ENCODE measurements at regions not wholly inside any gene's neighbourhood (a gene's known extent, or its start where the extent isn't known, plus 50 kb on each side); places are given as distances from the start of the nearest gene placed in this dataset.

GRCh38 chr7:52079726-52080125 is 763.1 kb upstream of the COBL start:
- Histone ChIP-seq H3K27ac (no peak overlapping the region), H3K27me3 (no peaks in the 10 kb centered on the region), H3K36me3 (no peaks in the 10 kb centered on the region), H3K4me3 (no peak overlapping the region), H3K4me1 (no peaks in the 10 kb centered on the region), H3K9me3 (no peaks in the 10 kb centered on the region)
- DNase-seq, result no peak
- intact Hi-C loops (cut with DNase I; ENCODE audit: low total_unique reads), result no loop called here
- no peak for TF ChIP-seq CTCF (IDR thresholded peaks at IDR 0.05)
- TF ChIP-seq POLR2A (IDR thresholded peaks at IDR 0.05), result no peak
- TF ChIP-seq EP300 (IDR thresholded peaks at IDR 0.05), result no peak
- TF ChIP-seq POLR2AphosphoS5 (IDR thresholded peaks at IDR 0.05), result no peak

- TF ChIP-seq EP300 (IDR thresholded peaks at IDR 0.05), result no peak
- H3K36me3 ChIP-seq, result no peaks in the 10 kb centered on the region
- no peaks in the 10 kb centered on the region for H3K4me1 ChIP-seq
- DNase-seq, result no peak
- no peaks in the 10 kb centered on the region for H3K27me3 ChIP-seq
- H3K27ac ChIP-seq, result no peak overlapping the region
- intact Hi-C loops (cut with DNase I; ENCODE audit: low total_unique reads), result no loop called here
- WGBS, 5 donors, result 82 to 87% (median 84%) methylated on average over 2 of the region's 2 CpGs
- H3K9me3 ChIP-seq, result no peaks in the 10 kb centered on the region
- no peak overlapping the region for H3K4me3 ChIP-seq
Observed at GRCh38 chr7:52077571-52077970, 761.0 kb upstream of the COBL start.

- Histone ChIP-seq H3K27ac (no peak overlapping the region), H3K4me3 (no peak overlapping the region), H3K36me3 (no peaks in the 10 kb centered on the region), H3K9me3 (no peaks in the 10 kb centered on the region), H3K4me1 (no peaks in the 10 kb centered on the region), H3K27me3 (no peaks in the 10 kb centered on the region)
- intact Hi-C loops (cut with DNase I; ENCODE audit: low total_unique reads), result no loop called here
- WGBS, 5 donors, result 76 to 85% (median 82%) methylated on average over 4 of the region's 4 CpGs
- no peak for DNase-seq
- TF ChIP-seq EP300 (IDR thresholded peaks at IDR 0.05), result no peak
- no peak for TF ChIP-seq POLR2AphosphoS5 (IDR thresholded peaks at IDR 0.05)
- no peak for TF ChIP-seq POLR2A (IDR thresholded peaks at IDR 0.05)
- no peak for TF ChIP-seq CTCF (IDR thresholded peaks at IDR 0.05)
Observed at GRCh38 chr7:52074912-52075311, 758.3 kb upstream of the COBL start.

- 68 to 78% (median 74%) methylated on average over 2 of the region's 2 CpGs for WGBS, 5 donors
- DNase-seq, result no peak
- H3K27ac ChIP-seq, result no peak overlapping the region
- H3K36me3 ChIP-seq, result no peaks in the 10 kb centered on the region
- H3K27me3 ChIP-seq, result no peaks in the 10 kb centered on the region
- H3K9me3 ChIP-seq, result no peaks in the 10 kb centered on the region
- no peak overlapping the region for H3K4me3 ChIP-seq
- intact Hi-C loops (cut with DNase I; ENCODE audit: low total_unique reads), result no loop called here
- TF ChIP-seq EP300 (IDR thresholded peaks at IDR 0.05) (no peak), POLR2A (IDR thresholded peaks at IDR 0.05) (no peak), CTCF (IDR thresholded peaks at IDR 0.05) (no peak), POLR2AphosphoS5 (IDR thresholded peaks at IDR 0.05) (no peak)
- no peaks in the 10 kb centered on the region for H3K4me1 ChIP-seq
Observed at GRCh38 chr7:52074071-52074470, 757.5 kb upstream of the COBL start.

GRCh38 chr7:52071744-52072143 is 755.1 kb upstream of the COBL start:
- TF ChIP-seq POLR2A (IDR thresholded peaks at IDR 0.05) (no peak), POLR2AphosphoS5 (IDR thresholded peaks at IDR 0.05) (no peak), EP300 (IDR thresholded peaks at IDR 0.05) (no peak), CTCF (IDR thresholded peaks at IDR 0.05) (no peak)
- Histone ChIP-seq H3K27me3 (no peaks in the 10 kb centered on the region), H3K27ac (no peak overlapping the region), H3K36me3 (no peaks in the 10 kb centered on the region), H3K4me3 (no peak overlapping the region), H3K9me3 (no peaks in the 10 kb centered on the region), H3K4me1 (no peaks in the 10 kb centered on the region)
- 13 to 100% (median 55%) methylated on average over 1 of the region's 1 CpG for WGBS, 5 donors
- intact Hi-C loops (cut with DNase I; ENCODE audit: low total_unique reads), result no loop called here
- no peak for DNase-seq
